Activated CD4-positive, alpha-beta T cell treated with anti-CD3 and anti-CD28 coated beads for 24 hours (primary cell): ENCODE measurements at regions not wholly inside any gene's neighbourhood (a gene's known extent, or its start where the extent isn't known, plus 50 kb on each side); places are given as distances from the start of the nearest gene placed in this dataset.
"Not testable (repeated sequence)": the region's sequence is repeated elsewhere in the genome, so short reads cannot be mapped to it uniquely, and the experiment has no call there.

Experiments used
- DNase-seq, 2 donors: peaks; one replicate each; pipeline ENCODE4 v3.0.0-alpha.2; 2020; ENCODE audit warnings: low read depth in 2 of 2

DNA sequence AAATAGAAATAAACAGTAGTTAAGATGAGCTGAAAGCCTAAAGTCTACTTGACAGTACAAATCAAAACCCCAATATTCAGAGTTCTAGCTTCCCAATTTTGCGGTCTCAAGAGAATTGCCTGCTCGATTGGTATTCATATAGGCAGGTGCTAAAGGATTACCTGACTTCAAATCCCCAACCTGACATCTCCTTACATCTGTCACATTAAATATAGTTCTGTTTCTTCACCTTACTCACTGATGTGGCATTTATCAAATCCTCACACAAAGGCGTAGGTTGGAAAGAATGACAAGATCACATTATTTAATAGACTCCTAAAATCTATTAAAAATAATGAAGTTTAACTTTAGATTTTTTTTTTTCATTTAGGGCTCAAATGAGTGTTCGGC lies 72.8 kb upstream of the ANKH start:
- no peak for DNase-seq

DNA sequence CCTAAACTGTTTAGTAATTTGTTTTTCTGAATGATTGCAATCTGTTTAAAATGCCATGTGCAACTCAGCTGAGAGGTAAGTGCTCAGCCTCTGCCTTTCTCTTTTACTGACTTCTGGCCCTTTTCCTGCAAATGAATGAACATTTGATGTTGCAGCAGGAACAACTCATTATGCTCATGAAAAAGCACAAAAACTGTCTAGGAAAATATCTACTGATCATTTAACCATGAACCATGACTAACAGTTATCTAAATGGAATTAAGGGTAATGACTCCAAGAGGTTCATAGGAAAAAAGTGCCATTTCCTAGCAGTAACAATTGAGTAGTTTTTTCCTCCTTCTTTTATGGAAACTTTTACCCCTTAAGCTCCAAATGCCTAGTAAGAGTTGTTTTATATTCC lies 70.6 kb upstream of the ANKH start:
- no peak for DNase-seq

DNA sequence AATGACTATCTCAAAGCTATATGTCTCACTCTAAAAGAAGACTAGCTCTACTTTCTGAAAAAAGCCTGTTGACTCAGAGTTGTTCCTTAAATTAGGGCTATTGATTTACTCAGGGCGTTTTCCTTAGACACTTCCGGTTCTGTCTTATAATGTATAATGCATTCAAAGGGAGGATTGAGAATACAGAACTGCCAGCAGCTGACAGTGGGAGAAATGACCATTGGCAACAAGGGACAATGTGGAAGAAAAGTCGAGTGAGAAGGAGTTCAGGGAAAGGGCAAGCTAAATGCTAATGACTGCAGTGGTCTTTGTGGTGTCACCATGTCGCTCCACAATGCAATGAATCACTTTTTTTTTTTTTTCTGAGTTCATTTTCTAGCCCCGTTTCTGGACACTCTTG lies 65.7 kb upstream of the ANKH start:
- DNase-seq, result no peak

DNA sequence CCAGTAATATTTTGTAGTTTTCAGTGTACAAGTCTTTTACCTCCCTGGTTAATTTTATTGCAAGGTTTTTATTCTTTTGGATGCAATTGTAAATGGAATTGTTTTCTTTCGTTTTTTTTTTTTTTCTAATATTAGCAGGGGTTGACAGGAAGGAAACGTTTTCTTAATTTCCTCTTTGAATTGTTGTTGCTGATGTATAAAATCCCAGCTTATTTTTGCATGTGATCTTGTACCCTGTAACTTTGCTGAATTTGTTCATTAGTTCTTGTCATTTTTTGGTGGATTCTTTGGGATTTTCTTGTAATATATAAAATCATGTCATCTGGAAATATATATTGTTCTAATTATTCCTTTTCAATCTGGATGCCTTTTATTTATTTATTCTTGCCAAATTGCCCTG lies 65.0 kb upstream of the ANKH start:
- no peak for DNase-seq

DNA sequence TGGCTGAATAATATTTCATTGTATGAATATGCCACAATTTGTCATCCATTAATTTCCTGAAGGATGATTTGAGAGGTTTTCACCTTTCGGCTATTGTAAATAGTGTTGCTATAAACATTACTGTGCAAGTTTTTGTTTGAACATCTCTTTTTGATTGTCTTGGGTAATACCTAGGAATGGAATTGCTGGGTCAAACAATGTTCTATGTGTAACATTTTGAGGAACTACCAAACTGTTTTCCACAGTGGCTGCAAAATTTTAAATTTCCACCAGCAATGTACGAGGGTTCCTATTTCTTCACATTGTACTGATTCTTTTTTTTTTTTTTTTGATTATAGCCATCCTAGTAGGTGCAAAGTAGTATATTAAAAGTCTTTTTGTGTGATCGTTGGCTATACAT lies 63.8 kb upstream of the ANKH start:
- DNase-seq, result no peak

DNA sequence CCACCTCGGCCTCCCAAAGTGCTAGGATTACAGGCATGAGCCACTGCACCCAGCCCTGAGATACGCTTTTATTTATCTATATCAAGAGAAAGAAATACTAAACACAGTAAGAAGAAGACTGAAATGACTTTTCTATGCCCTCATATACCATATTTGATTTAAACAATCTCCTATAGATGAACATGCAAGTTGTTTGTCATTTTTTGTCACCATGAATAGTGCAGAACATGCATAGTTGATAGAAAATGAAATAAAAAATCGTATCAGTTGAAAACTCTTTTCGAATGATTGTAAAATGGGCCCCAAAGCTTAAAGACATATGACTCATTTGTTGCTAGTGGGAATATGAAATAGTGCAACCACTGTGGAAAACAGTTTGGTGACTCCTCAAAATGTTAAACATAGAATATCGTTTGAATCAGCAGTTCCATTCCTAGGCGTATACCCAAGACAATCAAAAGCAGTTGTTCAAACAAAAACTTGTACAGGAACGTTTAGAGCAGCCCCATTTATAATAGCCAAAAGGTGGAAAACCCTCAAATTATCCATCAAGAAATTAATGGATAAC lies 61.4 kb upstream of the ANKH start:
- DNase-seq, result no peak

DNA sequence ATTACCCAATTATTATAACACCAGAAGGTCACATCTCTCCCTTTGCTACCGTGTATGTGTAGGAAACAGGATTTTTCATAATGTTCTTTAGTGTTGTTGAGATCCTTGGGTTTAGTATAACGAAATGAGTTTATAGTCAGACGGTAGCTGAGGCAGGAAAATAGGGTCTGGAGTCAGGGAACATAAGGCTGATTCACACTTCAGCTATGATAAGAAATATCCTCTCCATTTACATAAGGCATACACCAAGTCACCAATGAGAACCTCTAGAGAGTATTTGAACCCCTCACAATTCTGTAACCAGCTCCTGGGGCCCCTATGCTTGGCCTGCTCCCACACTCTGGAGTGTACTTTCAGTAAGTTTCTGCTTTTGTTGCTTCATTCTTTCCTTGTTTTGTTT lies 58.9 kb upstream of the ANKH start:
- no peak for DNase-seq

DNA sequence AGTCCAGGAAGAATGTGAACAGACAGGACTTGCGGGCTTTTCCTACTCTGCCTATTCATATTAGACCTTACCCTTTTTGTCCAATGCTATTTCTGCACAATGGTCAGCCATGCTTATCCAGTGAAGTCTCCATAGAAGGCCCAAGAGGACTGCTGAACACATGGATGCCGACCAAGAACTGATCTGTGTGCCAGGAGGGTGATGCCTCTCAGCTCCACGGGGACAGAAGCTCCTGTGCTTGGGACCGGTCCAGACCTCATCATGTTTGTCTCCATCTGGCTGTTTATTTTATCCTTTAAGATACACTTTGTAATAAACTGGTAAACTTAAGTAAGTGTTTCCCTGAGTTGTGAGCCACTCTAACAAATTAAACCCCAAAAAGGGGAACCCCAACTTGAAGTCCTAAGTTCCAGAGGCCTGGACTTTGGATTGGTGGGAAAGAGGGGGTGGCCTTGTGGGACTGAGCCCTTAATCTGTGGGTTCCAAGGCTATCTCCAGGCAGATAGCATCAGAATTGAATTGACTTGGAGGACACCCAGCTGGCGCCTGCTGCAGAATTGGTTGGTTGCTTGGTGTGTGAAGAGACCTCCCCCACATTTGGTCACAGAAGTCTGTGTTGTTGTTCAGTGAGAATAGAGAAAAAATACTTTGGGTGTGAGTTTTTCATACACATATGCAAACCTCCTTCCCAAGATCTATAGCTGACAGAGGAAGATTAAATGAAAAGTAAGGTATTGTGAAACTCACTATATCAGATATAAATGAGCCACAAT lies 57.9 kb upstream of the ANKH start:
- no peak for DNase-seq

DNA sequence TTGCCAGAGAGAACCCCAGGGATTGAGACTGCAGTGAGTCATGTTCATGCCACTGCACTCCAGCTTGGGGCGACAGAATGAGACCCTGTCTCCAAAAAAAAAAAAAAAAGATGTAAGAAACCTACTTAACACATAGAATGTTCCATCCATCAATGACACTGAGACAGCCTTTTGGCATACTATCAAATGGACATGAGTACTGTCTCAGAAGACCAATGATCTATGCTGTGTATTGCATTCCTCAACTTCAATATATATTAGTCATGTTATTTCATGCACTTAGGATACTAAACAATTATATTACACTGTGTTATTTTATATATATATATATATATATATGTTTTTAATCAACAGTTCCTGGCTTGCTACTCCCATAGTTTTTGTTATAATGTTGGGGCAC lies 57.1 kb upstream of the ANKH start:
- DNase-seq, result no peak

DNA sequence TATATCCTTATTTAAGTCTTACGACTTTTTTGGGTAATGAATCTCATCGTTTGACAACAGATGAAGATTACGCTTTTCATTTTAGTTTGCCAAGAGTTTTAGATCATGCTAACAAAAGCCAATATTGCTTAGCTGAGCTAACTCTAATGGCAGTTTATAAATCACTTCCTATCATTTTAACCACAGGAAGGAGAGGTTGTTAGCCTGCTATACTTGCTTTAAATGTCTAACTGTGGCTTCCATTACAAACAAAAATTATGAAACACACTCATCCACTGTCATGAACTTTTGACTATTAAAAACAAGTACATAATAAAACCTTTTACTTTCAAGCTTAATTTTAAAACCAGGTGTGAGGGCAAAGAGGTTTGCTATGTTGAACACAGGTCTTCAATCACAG lies 53.7 kb upstream of the ANKH start:
- DNase-seq, result no peak

DNA sequence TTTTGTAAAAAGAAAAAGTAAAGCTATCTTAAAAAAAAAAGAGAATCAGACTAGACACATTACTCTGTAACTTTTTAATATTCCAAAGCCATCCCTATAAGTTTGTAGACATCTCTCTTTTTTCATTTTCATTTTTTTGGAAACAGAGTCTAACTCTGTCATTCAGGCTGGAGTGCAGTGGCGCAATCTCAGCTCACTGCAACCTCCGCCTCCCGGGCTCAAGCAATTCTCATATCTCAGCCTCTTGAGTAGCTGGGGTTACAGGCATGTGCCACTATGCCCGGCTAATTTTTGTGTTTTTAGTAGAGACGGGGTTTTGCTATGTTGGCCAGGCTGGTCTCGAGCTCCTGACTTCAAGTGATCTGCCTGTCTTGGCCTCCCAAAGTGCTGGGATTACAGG lies 51.4 kb upstream of the ANKH start:
- not testable (repeated sequence) for DNase-seq

DNA sequence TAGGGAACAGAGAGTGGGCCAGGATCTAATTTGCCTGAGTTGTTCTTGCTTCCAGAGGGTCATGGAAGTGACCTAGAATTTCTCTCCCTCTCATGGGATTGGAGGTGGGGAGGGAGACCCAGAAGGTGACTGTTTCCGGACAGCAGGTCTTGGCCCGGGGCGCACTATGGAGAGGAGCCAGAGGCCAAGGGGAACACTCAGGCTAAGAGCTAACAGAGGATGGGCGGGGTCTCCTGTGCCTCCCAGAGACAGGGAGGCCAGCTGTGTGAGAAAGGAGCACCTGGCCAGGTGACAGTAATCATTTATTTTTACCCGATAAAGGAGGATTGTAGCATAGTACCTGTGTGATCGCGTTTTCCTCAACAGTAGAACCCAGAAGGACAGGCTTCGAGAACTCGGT lies 50.9 kb upstream of the ANKH start:
- no peak for DNase-seq
